Osteocyte (in vitro differentiated cells): ENCODE measurements at regions not wholly inside any gene's neighbourhood (a gene's known extent, or its start where the extent isn't known, plus 50 kb on each side); places are given as distances from the start of the nearest gene placed in this dataset.

Source experiments
- DNase-seq: peaks from one replicate; pipeline ENCODE4 v3.0.0; 2021; ENCODE audit warnings: mixed read lengths; ENCODE audit not compliant: unreplicated experiment; ENCODE audit errors: extremely low spot score
- H3K27ac Mint-ChIP-seq: one replicate; pipeline ENCODE4 v1.8.0; 2021; ENCODE audit warnings: mild to moderate bottlenecking, mixed read lengths; ENCODE audit not compliant: unreplicated experiment
- H3K27me3 Mint-ChIP-seq: one replicate; pipeline ENCODE4 v1.8.0; 2021; ENCODE audit warnings: mixed read lengths; ENCODE audit not compliant: unreplicated experiment
- H3K36me3 Mint-ChIP-seq: one replicate; pipeline ENCODE4 v1.8.0; 2021; ENCODE audit warnings: mixed read lengths; ENCODE audit not compliant: unreplicated experiment
- H3K4me1 Mint-ChIP-seq: one replicate; pipeline ENCODE4 v1.8.0; 2021; ENCODE audit warnings: mixed read lengths; ENCODE audit not compliant: unreplicated experiment
- H3K4me3 Mint-ChIP-seq: one replicate; pipeline ENCODE4 v1.8.0; 2021; ENCODE audit warnings: mild to moderate bottlenecking, moderate library complexity, mixed read lengths; ENCODE audit not compliant: unreplicated experiment
- H3K9me3 Mint-ChIP-seq: one replicate; pipeline ENCODE4 v1.8.0; 2021; ENCODE audit warnings: mixed read lengths; ENCODE audit not compliant: unreplicated experiment
- TF ChIP-seq, protein P1 (sequence below): fragments of 200-600 bp; sonication (generic); IDR thresholded peaks from 2 replicates; pipeline ENCODE4 v1.5.0; 2021; ENCODE audit warnings: antibody characterized with exemption, mild to moderate bottlenecking, moderate library complexity

DNA sequence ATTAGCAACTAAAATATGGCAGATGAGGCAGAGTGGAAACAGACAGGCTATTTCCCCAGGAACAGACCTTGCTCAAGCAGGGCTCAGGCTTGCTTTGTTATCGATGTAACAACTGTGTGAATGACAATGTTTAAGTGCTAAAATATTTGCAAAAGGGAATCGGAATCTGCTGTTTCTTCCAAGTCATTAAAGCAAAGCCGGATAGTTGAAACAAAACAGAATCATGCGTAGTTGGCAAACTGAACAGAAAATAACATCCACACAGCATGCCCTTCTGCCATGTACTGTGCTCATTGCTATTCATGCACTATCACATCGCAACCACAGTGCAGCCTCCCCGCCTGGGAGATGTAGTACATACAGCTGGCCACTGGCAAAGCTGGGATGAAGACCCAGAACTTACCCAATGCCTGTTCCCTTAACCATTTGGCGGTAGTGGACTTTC is 799.1 kb downstream of the DIAPH3 start:
- no peak for DNase-seq
- TF ChIP-seq, protein P1, sequence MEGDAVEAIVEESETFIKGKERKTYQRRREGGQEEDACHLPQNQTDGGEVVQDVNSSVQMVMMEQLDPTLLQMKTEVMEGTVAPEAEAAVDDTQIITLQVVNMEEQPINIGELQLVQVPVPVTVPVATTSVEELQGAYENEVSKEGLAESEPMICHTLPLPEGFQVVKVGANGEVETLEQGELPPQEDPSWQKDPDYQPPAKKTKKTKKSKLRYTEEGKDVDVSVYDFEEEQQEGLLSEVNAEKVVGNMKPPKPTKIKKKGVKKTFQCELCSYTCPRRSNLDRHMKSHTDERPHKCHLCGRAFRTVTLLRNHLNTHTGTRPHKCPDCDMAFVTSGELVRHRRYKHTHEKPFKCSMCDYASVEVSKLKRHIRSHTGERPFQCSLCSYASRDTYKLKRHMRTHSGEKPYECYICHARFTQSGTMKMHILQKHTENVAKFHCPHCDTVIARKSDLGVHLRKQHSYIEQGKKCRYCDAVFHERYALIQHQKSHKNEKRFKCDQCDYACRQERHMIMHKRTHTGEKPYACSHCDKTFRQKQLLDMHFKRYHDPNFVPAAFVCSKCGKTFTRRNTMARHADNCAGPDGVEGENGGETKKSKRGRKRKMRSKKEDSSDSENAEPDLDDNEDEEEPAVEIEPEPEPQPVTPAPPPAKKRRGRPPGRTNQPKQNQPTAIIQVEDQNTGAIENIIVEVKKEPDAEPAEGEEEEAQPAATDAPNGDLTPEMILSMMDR: no peak
- no peak overlapping the region for H3K27ac Mint-ChIP-seq
- no peaks in the 10 kb centered on the region for H3K9me3 Mint-ChIP-seq
- no peak overlapping the region for H3K4me3 Mint-ChIP-seq
- no peaks in the 10 kb centered on the region for H3K36me3 Mint-ChIP-seq
- no peaks in the 10 kb centered on the region for H3K4me1 Mint-ChIP-seq
- H3K27me3 Mint-ChIP-seq: no peaks in the 10 kb centered on the region

DNA sequence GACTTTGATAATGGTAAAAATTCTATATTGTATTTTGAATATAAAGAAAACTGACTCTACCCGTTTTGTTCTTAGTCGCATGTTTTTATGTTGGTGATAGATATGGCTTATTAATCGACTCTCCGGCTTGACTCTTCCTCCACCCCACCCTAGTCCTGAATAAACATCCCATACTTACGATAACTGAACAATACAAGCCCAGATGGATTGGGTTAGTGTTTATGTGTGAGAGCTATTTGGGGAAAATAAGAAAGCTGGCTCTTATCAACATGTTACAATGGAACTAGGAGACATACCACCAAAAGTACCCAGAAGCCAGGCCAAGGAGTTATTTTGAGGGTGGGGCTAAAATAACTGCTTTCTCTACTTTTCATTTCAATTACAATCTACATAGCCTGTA is 796.3 kb downstream of the DIAPH3 start:
- no peaks in the 10 kb centered on the region for H3K9me3 Mint-ChIP-seq
- H3K36me3 Mint-ChIP-seq: no peaks in the 10 kb centered on the region
- TF ChIP-seq, protein P1: no peak
- H3K27ac Mint-ChIP-seq: no peak overlapping the region
- H3K4me1 Mint-ChIP-seq: no peaks in the 10 kb centered on the region
- H3K4me3 Mint-ChIP-seq: no peak overlapping the region
- H3K27me3 Mint-ChIP-seq: peaks cover 2% of the 10 kb centered on the region
- DNase-seq: no peak

DNA sequence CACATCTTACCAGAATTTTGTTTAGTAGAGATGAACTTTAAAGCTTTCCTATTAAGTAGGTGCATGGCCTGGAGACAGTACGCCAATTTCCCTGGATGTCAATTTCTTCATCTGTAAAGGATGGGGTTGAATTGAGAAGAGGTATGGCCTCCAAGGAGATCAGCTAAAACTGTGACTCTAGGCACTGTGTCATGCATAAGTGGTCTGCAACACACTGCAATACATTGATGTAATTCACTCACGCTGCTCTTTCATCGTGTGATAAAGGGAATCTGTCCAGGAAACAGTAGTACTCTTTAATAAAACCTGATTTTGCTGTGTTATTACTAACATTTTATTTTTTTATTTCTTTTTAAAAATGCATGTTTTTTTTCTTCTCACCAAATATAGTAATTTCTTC is 795.8 kb downstream of the DIAPH3 start:
- TF ChIP-seq, protein P1: no peak
- DNase-seq: no peak
- no peaks in the 10 kb centered on the region for H3K9me3 Mint-ChIP-seq
- H3K4me1 Mint-ChIP-seq: no peaks in the 10 kb centered on the region
- H3K4me3 Mint-ChIP-seq: no peak overlapping the region
- H3K27me3 Mint-ChIP-seq: peaks cover 3% of the 10 kb centered on the region
- H3K27ac Mint-ChIP-seq: no peak overlapping the region
- no peaks in the 10 kb centered on the region for H3K36me3 Mint-ChIP-seq

DNA sequence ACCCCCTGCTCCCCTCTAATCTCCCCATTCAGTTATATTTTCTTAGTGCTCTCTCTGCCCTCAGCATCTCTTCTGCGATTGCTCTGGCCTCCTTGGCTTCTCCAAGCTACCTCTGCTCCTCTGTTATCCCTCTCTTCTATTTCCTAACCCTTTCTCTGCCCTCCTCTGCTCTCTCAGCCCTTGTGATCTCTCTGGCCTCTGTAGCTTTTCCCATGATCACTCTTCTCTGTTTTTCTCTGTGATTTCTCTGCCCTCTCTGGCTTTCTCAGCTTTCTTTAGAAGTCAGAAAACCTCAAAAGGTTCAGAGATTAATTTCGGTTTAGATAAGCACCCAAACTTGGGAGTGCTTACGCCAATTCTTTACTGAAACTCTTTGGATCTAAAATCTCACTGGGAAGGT is 795.0 kb downstream of the DIAPH3 start:
- H3K27ac Mint-ChIP-seq: no peak overlapping the region
- H3K27me3 Mint-ChIP-seq: peaks cover 7% of the 10 kb centered on the region
- H3K4me1 Mint-ChIP-seq: no peaks in the 10 kb centered on the region
- TF ChIP-seq, protein P1: no peak
- no peak for DNase-seq
- no peak overlapping the region for H3K4me3 Mint-ChIP-seq
- no peaks in the 10 kb centered on the region for H3K36me3 Mint-ChIP-seq
- H3K9me3 Mint-ChIP-seq: no peaks in the 10 kb centered on the region

DNA sequence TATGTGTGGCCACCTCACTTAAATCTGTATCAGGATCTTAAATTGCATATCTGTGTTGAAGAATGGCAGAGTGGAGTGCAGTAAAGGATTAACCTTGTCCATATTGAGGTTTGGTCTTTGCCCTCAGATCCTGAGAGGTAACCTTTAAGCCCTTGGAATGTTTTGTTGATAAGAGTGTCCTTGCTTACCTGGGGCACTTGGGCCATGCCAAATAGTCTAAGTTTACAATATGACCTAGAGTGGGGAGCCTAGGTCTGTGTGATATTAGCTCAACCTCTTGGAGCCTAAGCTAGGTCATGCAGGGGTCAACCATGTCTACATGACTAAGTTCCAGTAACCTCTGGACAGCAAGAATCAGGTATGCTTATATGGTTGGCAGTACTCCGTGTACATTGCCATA is 792.5 kb downstream of the DIAPH3 start:
- no peak overlapping the region for H3K4me3 Mint-ChIP-seq
- TF ChIP-seq, protein P1: no peak
- no peaks in the 10 kb centered on the region for H3K9me3 Mint-ChIP-seq
- H3K36me3 Mint-ChIP-seq: no peaks in the 10 kb centered on the region
- H3K27me3 Mint-ChIP-seq: peaks cover 18% of the 10 kb centered on the region
- no peak overlapping the region for H3K27ac Mint-ChIP-seq
- DNase-seq: no peak
- no peaks in the 10 kb centered on the region for H3K4me1 Mint-ChIP-seq
